ENCODE measurements at regions not wholly inside any gene's neighbourhood (a gene's known extent, or its start where the extent isn't known, plus 50 kb on each side); places are given as distances from the start of the nearest gene placed in this dataset.
"Not testable (repeated sequence)": the region's sequence is repeated elsewhere in the genome, so short reads cannot be mapped to it uniquely, and the experiment has no call there.

DNA sequence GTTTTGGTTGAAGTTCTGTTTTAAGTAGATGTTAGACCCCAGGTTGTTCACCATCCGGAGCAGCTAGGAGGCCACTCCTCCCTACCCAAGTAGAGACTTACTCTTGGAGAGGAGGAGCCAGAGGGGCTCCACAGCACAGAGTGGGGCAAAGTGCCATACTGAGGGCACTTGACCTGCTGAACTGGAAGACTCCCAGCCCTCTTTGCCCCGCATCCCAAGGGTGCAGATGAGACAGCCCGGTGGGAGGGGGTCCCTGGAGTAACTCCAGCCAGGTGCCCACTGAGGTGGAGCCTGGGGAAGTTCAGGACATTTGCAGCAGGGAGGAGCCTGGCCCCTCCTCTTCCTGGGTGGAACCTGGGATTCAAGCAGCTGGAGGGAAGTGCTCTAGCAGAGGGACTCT is 102.1 kb upstream of the GPR6 start:
- Histone ChIP-seq H3K9me3 (no peaks in the 10 kb centered on the region), H3K27ac (peak overlapping the region in 1 of 2 donors; percentile 65), H3K27me3 (no peaks in the 10 kb centered on the region), H3K4me3 (no peak overlapping the region), H3K36me3 (ENCODE audit: low read depth, missing control alignments) (no peaks in the 10 kb centered on the region), H3K4me1 (peaks cover 39% of the 10 kb centered on the region)
- WGBS, 2 donors: 76 to 80% methylated on average over 3 of the region's 3 CpGs
- TF ChIP-seq, protein P1, sequence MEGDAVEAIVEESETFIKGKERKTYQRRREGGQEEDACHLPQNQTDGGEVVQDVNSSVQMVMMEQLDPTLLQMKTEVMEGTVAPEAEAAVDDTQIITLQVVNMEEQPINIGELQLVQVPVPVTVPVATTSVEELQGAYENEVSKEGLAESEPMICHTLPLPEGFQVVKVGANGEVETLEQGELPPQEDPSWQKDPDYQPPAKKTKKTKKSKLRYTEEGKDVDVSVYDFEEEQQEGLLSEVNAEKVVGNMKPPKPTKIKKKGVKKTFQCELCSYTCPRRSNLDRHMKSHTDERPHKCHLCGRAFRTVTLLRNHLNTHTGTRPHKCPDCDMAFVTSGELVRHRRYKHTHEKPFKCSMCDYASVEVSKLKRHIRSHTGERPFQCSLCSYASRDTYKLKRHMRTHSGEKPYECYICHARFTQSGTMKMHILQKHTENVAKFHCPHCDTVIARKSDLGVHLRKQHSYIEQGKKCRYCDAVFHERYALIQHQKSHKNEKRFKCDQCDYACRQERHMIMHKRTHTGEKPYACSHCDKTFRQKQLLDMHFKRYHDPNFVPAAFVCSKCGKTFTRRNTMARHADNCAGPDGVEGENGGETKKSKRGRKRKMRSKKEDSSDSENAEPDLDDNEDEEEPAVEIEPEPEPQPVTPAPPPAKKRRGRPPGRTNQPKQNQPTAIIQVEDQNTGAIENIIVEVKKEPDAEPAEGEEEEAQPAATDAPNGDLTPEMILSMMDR (IDR thresholded peaks at IDR 0.05): no peak
- TF ChIP-seq POLR2A (IDR thresholded peaks at IDR 0.05): no peak
- no peak for DNase-seq
- intact Hi-C loops (cut with DNase I; ENCODE audit: low total_unique reads): no loop called here

DNA sequence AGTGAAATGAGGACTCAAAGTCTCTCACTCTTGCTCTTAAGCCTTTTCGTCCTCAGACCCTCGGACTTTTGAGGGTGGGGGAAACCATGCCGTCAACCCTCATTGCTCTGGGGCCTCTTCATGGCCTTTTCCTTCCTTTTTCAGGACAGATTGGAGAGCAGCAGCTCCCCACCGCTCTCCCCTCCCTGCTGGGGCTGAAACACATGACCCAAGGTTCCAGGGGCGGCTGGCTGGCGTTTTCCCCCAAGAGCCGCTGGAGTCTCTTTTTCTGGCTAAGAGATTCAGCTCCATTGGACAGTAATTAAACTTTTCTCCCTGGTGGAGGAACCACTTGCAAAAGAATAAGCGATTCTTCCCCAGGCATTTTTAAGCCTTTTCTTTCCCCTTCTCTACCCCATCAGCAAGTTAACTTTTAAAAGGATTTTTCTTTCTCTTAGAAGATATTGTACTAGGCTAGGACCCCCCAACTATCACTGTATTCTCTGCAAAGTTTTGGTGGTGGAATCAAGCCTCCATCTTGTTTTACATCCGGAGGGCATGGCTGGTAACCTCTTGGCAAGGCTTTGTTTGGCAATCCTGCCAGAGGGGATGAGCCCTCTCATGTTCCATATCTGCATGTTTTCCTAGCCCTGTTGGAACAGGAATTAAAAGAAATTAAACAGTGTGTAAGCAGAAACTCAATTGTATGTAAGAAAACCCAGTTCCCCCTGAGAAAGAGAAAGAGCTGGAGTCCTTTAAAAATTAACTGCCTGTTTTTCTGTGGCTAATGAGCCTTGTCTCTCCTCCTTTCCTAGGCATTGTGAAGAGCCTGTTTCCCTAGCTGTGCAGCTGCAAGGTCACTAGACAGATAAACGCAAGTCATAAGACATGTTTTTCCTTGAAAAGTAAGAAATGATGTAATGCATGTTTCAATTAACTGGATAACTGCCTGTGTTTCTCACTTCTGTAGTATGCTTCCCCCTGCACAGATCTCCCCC is 100.8 kb upstream of the GPR6 start:
- Histone ChIP-seq H3K36me3 (ENCODE audit: low read depth, missing control alignments) (no peaks in the 10 kb centered on the region), H3K9me3 (no peaks in the 10 kb centered on the region), H3K27ac (peak overlapping the region; percentile 65 to 78), H3K27me3 (no peaks in the 10 kb centered on the region), H3K4me3 (no peak overlapping the region), H3K4me1 (peaks cover 38% of the 10 kb centered on the region)
- peak; percentile 66 for DNase-seq
- TF ChIP-seq, protein P1 (IDR thresholded peaks at IDR 0.05): no peak
- TF ChIP-seq POLR2A (IDR thresholded peaks at IDR 0.05): no peak
- 13 to 28% methylated on average over 10 of the region's 10 CpGs for WGBS, 2 donors
- intact Hi-C loops (cut with DNase I; ENCODE audit: low total_unique reads): no loop called here

DNA sequence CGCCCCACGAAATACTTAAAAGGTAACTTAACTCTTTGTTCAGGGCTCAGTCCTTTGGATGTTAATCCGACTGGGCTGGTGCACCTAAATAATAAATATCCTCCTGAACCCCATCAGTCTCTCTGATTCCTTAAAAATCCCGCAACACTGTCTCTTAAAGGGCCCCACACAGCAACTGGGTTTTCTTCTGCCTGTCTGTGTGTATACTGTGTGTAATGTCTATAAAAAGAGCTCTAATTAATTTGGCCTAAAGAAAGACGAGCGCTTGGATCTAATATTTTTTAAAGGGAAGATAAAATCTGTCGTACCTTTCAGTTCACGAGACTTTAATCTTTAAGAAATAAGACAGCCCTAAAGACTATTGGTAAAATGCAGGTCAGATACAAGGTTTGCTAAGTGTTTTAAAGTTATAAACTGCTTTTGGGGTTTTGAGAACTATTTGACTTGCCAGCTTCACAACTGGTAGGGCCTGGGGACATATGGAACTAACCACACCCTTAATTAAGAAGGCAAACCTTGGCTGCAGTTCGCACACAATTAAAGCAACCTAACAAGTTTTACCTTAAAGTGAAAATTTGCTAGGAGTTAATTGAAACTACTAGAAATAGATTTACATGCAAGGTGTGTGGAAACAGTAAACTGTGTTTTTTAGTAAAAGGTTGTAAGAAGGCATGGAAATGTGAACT is 100.0 kb upstream of the GPR6 start:
- WGBS, 2 donors: 41 to 42% methylated on average over 9 of the region's 9 CpGs
- peaks cover 32% of the 10 kb centered on the region for H3K4me1 ChIP-seq
- DNase-seq; H3K36me3 ChIP-seq (ENCODE audit: low read depth, missing control alignments); intact Hi-C loops (cut with DNase I; ENCODE audit: low total_unique reads); H3K9me3 ChIP-seq; H3K4me3 ChIP-seq; H3K27me3 ChIP-seq: not testable (repeated sequence)
- peak overlapping the region; percentile 65 to 78 for H3K27ac ChIP-seq

DNA sequence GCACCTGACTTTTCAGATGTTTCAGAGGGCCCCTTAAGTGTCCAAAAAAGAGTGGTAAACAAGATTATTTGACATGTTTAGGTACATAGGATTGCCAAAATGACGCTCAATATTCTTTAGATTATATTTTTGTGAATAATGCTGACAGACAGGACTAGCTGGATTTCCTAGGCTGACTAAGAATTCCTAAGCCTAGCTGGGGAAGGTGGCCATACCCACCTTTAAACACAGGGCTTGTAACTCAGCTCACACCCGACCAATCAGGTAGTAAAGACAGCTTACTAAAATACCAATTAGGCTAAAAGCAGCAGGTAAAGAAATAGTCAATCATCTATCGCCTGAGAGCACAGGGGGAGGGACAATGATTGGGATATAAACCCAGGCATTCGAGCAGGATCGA is 99.0 kb upstream of the GPR6 start:
- Histone ChIP-seq H3K27ac (peak overlapping the region; percentile 69 to 78), H3K4me1 (peaks cover 32% of the 10 kb centered on the region)
- H3K9me3 ChIP-seq; intact Hi-C loops (cut with DNase I; ENCODE audit: low total_unique reads); DNase-seq; H3K27me3 ChIP-seq; H3K36me3 ChIP-seq (ENCODE audit: low read depth, missing control alignments); H3K4me3 ChIP-seq: not testable (repeated sequence)
- WGBS, 2 donors: 61 to 69% methylated on average over 5 of the region's 5 CpGs

DNA sequence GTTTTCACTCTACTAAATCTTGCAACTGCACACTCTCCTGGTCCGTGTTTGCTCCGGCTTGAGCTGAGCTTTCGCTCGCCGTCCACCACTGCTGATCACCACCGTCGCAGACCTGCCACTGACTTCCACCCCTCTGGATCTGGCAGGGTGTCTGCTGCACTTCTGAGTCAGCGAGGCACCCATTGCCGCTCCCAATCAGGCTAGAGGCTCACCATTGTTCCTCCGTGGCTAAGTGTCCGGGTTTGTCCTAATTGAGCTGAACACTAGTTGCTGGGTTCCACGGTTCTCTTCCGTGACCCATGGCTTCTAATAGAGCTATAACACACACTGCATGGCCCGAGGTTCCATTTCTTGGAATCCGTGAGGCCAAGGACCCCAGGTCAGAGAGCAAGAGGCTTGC is 98.6 kb upstream of the GPR6 start:
- Histone ChIP-seq H3K4me1 (peaks cover 32% of the 10 kb centered on the region), H3K4me3 (no peak overlapping the region), H3K36me3 (ENCODE audit: low read depth, missing control alignments) (no peaks in the 10 kb centered on the region), H3K9me3 (no peaks in the 10 kb centered on the region), H3K27ac (peak overlapping the region in 1 of 2 donors; percentile 69), H3K27me3 (no peaks in the 10 kb centered on the region)
- intact Hi-C loops (cut with DNase I; ENCODE audit: low total_unique reads): no loop called here
- WGBS, 2 donors: 71 to 79% methylated on average over 13 to 15 of the region's 15 CpGs
- DNase-seq: peak; percentile 16
- no peak for TF ChIP-seq POLR2A (IDR thresholded peaks at IDR 0.05)

DNA sequence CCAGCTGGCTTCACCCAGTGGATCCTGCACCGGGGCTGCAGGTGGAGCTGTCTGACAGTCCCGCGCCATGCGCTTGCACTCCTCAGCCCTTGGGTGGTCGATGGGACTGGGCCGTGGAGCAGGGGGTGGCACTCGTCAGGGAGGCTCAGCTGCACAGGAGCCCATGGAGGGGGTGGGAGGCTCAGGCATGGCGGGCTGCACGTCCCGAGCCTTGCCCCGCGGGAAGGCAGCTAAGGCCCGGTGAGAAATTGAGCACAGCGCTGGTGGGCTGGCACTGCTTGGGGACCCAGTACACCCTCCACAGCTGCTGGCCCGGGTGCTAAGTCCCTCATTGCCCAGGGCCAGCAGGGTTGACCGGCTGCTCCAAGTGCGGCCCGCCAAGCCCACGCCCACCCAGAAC is 97.0 kb upstream of the GPR6 start:
- WGBS, 2 donors: 83 to 98% methylated on average over 6 to 19 of the region's 19 CpGs
- DNase-seq; H3K27me3 ChIP-seq; intact Hi-C loops (cut with DNase I; ENCODE audit: low total_unique reads); H3K9me3 ChIP-seq; H3K27ac ChIP-seq; H3K36me3 ChIP-seq (ENCODE audit: low read depth, missing control alignments); H3K4me3 ChIP-seq: not testable (repeated sequence)
- peaks cover 29% of the 10 kb centered on the region for H3K4me1 ChIP-seq

DNA sequence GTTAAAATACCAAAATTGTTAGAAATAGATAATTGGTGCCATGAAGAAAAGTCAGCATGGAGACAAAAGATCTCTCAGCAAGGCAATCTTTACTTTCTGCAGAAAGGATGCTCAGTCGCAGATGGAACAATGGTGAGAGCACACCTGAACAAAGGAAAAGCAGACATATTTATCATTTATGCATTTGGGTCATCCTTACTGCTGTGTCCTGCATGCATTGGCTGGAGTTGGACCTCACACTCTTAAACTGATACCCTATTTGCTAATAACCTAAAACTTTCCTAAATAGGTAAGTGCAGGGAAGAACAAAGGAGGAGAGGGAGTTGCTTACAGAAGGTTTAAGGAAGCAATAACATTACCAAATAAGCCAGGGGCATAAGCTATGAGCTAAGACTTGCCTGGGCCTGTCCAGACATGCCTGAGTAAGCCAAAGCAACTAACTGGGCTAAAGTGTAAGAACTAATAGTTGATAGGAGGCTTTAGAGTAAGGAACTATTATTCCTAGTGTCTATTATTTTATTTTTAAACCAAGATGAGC is 96.1 kb upstream of the GPR6 start:
- DNase-seq; H3K27ac ChIP-seq; intact Hi-C loops (cut with DNase I; ENCODE audit: low total_unique reads); H3K36me3 ChIP-seq (ENCODE audit: low read depth, missing control alignments); H3K4me3 ChIP-seq; H3K9me3 ChIP-seq; H3K27me3 ChIP-seq: not testable (repeated sequence)
- WGBS, 2 donors: 91 to 94% methylated on average over 1 of the region's 1 CpG
- peaks cover 20% of the 10 kb centered on the region for H3K4me1 ChIP-seq

Measured in testis (tissue), 2 donors.